ENCODE measurements at regions not wholly inside any gene's neighbourhood (a gene's known extent, or its start where the extent isn't known, plus 50 kb on each side); places are given as distances from the start of the nearest gene placed in this dataset.

DNA sequence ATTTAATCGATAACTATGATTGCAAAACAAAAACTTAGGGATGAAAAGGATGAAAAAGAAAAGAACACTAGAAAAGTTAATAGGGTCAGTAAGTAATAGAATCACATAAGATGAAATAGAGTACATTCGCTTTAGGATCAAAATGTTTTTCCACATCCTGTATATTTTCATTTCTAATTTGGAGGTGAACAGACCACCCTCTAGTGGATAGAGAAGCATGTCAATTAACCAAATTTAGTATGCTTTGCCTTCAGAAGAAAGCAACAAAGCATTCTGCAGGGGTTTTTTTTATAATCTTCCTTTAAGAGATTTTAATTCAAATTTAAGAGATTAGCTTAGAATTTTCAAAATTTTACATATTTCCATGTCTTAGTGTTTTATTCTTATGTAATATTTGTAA, 611.0 kb upstream of the SGCG start:
- no peak for DNase-seq

DNA sequence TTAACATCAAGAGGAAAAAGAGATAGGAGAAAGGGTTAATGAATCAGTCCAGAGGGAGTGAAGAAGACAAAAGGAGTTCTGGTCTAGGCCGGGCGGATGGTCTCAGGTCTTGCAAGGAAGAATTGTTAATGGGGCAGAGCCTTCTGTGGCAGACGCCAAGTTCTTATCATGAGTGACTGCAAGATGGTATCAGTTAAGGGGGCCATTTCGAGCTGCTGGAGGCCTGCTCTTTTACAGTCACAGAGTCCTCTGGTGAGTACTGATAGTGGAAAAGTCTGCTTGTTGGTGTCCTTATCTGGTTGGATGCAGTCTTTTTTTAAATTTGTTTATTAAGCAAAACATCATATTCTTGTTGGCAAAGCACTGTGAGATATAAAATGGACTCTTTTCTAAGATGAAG, 590.9 kb upstream of the SGCG start:
- no peak for DNase-seq

DNA sequence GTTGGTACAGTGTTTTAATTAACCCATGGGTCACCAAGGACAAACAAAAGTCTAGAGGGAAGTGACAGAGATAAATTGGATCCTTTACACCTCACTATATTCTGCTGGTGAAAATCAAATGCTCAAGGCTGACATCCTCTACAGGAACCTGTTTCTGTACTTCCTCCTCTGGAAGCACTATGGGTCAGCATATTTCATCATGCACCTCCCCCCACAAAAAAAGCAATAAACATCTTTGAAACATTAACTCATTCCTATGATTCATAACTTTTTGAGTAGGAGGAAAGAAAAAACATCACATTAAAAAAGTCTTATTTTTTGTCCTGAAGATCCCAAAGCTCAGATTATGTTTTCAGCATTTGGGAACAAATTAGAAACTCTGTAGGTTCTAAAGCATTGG, 588.3 kb upstream of the SGCG start:
- DNase-seq = no peak

DNA sequence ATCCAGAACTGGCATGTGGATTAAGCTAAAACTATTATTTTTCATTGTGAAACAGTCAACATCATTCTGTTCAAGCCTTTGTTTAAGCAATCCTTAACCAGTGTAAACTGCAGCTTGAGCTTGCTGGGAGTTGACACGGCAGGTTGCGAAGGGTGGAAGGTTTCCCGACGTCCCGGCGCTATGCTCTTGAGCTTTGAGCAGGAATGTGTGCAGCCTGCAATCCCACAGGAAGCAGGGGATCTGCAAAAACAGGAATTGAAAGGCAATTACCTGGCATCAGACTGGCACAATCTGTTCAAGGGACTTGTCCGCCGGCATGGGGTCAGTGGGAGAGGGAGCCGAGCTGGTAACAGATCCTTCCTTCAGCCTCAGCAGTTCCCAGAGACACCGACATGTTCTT, 586.7 kb upstream of the SGCG start:
- DNase-seq = no peak

DNA sequence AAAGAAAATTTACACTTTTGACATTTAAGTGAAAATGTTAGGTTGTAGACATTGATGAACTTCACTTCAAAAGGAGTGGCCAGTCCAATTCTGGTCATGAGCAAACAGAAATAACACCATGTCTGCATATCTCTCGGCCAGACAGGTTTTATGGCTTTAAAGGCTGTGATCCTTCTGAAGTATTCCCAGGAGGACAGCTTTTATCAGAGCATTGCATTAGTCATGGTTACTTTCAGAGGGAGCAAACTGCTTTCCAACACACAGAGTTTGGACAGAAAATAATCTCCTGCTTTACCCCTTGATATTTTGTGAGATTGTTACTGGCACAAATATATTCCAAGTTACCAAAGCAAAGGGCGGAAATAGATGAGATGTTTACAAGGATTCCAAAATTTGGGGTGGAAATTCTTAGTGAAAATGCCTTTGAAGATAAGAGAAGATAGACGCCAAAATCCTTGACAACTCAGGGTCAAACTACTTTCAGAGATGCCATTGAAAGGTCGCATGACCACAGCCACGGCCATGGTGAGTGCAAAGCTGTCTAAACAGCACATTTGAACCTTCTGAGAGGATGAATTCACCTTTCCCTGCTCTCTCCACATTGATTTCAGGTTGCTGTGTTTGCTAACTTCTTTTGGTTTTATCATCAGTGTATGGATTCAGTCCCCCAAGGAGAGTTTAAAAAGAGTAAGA, 584.5 kb upstream of the SGCG start:
- DNase-seq = no peak

DNA sequence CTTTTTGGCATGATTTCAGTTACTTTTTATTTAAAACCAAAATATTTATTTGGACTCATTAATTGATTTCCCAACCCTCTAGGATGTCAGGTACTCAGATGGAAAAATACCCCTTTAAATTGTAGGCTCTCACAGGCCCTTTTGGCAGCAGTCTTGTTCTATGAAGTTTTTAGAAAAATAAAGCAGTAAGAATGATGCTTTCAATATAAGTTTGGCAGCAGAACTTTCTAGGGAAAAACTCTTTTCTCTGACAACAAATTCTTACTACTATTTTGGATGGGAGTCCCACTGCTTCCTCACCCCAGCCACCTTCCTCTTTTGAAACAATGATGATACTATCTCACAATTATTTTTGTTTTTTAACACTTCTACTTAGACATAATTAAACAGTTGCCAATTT, 581.6 kb upstream of the SGCG start:
- DNase-seq = no peak

DNA sequence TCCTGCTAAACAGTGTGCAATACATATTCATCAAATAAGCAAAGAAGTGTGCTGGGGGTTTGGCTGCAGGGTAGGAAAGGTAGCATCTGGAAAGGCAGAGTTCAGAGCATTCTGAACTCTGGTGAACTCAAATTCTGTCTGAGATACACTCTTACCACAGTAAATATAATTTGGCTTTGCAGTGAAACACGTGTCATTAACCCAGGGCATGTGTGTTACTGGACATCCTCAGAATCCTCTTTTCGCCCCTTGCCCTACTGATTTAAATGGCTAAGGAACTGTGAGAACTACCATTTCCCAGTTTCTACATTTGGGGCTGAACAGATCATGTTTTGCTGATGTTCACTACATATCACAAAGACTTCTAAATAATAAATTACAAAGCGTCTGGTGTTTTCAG, 562.8 kb upstream of the SGCG start:
- no peak for DNase-seq

DNA sequence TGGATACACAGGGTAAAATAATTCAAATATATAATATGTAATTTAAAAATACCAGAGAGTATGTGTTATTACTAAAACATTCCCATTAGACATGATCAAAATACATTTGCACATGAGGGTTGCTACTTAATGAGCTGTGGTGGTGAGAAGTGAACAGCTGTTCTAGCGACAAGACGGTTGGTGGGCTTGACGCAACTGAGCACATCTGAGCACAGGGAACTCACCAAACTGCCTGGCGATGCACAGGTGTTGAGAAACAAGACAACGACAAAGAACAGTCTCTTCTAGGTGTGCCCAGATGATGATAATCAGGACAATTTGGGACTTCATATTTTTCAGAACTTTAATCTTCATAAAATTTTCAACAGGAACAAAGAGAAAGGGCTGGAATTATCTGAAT, 555.1 kb upstream of the SGCG start:
- DNase-seq = no peak

DNA sequence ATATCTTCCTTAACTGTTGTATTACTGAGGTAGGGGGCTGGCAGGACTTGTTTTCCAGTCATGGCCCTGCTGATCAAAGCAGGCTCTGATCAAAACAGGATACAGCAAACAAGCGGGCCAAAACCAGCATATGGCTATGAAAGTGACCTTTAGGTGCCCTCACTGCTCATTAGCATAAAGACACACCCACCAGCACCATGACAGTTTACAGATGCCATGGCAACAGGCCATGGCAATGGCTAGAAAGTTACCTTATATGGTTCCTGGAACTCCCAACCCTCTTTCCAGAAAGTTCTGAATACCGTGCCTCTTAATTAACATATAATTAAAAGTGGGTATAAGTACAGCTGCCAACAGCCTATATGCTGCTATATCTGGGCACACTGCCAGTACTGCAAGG, 551.4 kb upstream of the SGCG start:
- DNase-seq = no peak

DNA sequence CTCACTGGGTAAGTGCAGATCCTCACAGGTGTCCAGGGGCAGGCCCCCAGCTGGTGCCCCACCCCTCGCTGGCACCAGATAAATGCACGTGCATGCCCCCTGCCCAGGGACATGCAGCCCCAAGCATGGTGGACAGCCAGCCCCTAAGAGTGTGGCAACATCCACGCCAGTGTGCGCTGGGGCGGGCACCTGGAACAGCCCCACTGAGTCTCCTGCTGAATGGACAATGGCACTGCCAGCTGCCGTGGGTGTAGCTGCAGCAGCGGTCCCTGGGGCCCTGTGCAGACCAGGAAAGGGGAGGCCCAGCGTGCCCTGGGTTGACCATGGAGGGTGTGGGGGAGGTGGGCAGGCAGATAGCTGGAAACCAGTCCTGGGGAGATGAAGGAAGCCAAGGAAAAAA, 538.7 kb upstream of the SGCG start:
- no peak for DNase-seq

DNA sequence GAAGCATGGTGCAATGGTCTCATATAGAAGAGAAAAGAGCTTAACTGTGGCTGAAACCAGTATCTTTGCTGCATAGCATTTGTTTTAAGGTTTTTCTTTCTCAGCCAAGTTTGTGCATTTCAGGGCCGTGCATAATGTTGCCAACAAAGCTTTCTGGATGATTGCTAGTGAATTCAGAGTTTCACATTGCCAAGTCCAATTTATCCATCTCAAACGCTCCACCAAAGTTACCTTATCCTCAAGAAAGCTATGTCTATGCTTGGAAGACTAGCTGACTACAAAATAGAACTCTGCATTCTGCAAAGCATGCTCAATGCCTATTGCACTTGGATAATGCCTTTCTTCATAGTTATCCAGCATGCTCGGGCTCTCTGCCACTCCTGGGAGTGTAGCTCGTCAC, 535.8 kb upstream of the SGCG start:
- no peak for DNase-seq

DNA sequence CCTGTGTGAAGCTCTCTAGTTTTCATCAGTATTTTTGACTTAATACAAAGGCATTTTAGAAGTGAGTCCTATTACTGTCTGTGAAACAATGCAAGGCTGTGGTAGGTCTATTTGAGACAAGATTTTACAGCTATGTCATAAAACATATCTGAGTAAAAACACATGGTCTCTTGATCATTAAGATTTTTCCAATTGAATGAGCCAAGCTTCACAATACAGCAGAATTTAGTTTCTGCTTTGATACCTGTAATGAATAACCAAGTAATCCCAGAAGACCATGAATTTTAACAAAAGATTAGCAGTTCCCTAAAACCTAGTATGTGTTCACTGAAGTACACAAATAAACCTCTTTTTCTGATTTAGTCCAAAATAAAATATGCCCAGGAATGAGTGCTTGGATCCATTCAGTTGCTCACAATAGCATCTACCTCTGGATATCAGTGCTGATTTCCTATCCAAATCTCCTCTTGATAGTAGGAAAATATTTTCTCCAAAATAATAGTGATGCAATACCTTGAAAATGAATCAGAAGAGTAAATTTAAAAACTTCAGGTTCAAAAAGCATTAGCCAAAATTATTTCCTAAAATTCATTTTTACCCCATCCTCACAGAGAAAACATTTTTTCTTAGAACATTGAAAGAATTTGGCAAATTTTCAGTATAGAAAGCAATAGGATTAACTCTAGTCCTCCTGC, 533.5 kb upstream of the SGCG start:
- DNase-seq = no peak

DNA sequence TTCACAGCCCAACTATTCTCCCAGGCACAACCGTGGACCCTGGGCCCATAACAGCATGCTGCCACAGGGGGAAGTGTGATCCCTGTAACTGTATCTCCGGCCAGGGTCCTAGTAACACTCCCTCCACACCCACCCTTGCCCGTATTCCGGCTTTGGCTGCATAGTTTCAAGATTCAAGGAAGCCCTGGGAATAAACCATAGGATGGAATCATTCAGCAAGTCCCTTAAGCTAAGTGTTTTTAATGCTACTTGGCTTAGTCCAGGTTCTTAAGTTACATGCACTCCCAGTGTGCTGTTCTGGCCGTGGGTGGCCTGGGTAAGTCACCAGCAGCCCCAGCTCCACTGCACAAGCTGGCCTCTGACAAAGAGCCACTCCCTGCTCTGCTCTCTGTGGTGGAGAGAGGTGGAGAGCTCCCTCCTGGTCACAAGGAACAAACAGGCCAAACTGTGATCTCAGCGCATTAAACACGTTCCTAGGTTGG, 532.4 kb upstream of the SGCG start:
- DNase-seq = no peak

DNA sequence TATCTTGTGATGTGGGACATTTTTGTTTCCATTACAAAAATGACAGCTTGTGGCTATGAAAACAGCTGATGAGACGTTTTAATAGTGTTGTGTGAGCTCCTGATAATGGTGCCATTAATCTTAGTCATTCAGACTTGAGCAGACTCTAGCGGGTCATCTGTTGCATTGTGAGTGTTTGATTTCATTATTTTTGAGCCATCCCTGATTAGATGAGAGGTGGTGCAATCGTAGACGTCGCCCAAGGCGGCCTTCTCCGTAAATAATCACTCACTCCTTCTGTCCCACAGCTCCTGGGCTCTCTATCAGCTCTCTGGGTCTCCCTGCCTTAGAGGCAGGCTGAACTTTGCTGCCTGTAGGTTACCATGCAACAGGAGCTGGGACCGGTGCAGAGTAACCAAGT, 528.0 kb upstream of the SGCG start:
- no peak for DNase-seq

DNA sequence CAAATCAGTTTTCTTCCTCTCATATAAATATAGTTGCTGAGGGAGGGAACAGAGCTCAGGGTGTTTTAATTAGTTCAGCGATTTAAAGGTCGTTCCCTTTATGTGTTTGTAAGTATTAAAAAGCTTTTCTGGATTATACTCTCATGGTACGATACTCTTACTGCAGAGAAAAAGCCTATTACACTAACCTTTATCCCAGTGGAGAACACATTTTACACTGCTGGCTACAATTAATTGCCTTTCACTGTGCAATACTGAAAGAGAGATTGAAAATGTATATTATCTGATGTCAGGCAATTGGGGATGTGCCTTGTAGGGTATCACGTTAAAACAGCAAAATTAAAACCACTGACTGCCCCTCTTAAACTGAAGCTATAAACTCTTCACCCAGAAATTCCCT, 526.9 kb upstream of the SGCG start:
- no peak for DNase-seq

DNA sequence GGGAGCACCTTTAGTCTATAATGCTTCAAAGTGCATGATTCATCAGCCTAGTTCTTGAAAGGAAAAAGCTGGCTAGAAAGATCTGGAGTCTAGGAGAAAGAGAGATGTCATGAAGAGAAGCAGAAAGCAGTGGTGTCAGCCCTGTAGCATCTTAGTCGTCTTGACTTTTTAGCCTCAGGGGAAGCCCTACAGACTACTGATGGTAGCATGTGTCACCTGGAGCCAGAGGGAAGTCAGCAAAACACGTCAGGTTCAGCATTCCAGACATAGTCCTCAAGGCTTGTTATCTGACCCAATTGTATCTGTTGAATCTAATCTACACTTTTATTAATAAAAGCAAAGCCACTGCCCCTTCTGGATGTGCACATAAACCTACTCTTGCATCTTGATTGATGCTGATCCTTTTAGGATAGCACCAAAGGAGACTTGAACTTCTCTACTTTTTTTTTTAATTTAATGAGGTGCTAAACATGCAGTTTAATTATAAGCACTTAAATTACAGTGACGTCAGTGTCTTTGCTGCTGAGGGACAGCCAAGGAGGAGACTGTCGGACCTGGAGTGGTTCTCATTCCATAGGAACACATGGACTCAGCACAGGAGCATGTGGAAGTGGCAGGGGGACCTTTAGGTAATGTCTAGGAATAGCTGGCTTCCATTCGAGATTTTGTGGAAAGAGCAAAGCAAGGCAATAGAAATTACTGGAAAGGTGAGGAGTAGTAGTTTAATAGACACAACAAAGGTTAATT, 525.5 kb upstream of the SGCG start:
- no peak for DNase-seq

DNA sequence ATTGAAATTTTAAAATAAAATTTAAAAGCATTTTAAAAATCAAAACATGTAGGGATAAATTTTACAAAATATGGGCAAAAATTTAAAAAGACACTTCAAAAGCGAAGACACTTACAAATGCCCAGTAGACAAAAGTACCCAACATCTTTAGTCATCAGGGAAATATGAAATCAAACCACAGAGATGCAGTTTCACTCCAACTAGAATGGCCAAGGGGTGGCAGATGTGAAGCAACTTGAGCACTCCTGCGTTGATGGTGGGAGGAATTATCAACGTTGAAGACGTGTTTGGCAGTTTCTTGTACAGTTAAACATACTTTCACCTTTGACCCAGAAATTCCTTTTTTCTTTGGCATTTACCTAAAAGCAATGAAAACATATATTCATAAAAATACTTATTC, 518.0 kb upstream of the SGCG start:
- no peak for DNase-seq

DNA sequence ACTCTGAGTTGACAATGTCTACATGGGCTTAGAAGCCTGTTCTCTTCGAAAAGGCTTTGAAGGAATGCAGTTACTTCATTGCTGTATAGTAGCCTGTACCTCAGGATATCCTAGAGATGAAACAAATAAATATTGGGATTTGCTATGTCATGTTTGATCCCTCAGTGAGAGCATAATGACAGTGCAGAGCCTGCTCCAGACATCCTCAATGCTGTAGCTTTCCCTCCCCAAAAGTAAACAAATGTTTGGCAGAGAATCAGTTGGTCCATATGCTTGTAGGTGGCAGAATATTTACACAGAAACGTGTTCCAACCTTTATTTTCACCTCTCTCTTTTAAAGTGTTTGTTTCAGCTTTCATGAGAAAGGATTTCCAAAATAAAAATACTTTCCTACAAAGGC, 515.3 kb upstream of the SGCG start:
- no peak for DNase-seq

DNA sequence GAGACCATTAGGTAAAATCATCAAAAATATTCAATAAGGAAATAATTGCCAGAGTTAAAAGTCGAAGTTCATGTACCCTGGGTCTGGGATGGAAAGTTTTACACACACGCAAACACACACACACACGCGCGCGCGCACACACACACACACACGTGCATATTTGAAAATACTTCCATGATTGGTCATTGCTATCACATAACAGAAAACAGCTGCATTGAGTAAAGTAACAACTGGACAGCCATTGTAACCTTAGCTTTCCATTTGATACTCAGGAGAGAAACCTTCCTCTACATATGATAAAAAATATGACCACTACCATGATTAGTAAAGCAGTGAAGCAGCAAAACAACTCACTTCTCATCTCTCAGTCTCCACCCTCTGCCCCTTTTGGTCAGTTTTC, 490.0 kb upstream of the SGCG start:
- DNase-seq = no peak

DNA sequence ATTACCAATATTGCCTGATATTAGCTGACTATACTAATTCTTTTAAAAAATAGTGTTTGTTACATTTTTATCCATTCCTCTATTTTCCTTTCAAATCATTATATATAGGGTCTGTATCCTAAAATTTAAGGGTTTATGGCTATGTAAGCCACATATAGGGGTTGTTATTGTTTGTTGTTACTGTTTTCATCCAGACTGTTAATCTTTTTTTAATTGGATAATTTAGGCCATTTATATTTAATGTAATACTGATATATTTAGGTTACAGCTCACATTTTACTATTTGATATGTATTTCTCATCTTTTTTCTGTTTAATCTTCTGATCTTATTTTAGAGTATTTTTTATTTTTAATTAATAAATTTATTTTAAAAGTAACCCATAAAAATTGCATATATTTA, 487.1 kb upstream of the SGCG start:
- no peak for DNase-seq

DNA sequence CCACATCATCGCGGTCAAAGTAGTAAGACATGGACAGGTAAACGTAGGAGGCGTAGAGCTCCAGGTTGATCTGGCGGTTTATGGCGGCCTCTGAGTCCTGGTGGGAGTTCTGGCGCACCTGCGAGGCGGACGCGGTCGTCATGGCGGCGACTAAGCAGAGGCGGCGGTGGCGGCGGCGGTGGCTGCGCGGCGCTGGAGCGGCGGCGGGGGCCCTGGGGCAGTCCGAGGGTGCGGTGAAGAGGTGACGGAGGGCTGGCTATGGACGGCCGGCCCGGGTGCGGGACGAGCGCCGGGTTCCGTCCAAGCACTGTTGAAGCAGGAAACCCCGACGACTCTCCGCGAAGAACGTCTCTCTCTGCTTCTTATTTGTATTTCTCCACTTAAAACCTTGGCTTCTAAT, 484.3 kb upstream of the SGCG start:
- DNase-seq = no peak

DNA sequence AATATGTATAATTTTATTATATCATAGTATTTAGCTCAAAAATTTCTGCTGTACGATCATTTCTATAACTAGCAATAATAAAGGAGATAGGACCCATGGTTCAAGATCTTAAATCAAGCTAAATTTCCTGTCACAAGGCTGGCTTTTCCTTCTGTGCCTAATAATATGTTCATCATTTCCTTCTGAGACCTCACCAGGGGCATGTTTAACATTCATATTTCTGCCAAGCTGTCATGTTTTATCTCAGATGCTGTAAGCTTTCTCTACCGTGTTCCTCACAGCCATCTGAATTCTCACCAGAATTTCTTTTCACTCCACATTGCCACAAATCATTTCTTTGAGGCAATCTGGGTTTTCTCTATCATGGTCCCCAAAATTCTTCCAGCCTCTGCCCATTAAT, 482.3 kb upstream of the SGCG start:
- no peak for DNase-seq

DNA sequence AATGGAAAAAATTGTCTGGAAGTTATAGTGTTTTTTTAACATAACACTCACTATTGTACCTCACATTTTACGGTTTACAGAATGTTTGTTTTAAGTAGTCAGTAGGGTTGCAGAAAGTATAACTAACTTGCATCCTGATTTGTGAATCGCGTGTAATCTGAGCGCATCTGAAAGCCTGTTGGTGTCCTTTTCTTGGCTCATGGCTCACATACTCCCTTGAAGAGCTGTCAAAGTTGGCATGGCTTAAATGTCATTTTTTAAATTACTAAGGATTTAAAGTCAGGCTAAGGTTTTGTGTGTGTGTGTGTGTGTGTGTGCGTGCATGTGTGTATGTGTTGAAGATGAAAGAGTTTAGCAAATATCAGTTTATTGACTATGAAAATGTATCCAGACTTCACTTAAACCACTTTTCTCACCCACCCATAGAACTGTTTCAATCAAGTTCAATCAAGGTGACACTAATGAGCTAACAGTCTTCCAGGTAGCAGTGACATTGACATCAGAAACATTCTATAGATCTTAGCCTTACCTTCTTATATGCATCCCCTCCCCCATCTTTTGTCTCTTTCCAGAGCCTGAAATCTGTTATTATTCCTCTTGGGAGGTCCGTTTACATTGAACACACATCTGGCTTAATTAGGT, 480.4 kb upstream of the SGCG start:
- DNase-seq = no peak
